ENCODE measurements at regions not wholly inside any gene's neighbourhood (a gene's known extent, or its start where the extent isn't known, plus 50 kb on each side); places are given as distances from the start of the nearest gene placed in this dataset.
"Not testable (repeated sequence)": the region's sequence is repeated elsewhere in the genome, so short reads cannot be mapped to it uniquely, and the experiment has no call there.

GRCh38 chr20:48447456-48447855 is 380.3 kb downstream of the PREX1 start:
- intact Hi-C loops (cut with micrococcal nuclease): no loop called here

GRCh38 chr20:48445827-48446226 is 382.0 kb downstream of the PREX1 start:
- intact Hi-C loops (cut with micrococcal nuclease): no loop called here

- intact Hi-C loops (cut with micrococcal nuclease): no loop called here
These were observed 383.6 kb downstream of the PREX1 start for GRCh38 chr20:48444249-48444648.

- intact Hi-C loops (cut with micrococcal nuclease): no loop called here
These were observed 386.9 kb downstream of the PREX1 start for GRCh38 chr20:48440916-48441315.

GRCh38 chr20:48440261-48440660 is 387.5 kb downstream of the PREX1 start:
- intact Hi-C loops (cut with micrococcal nuclease): not testable (repeated sequence)

- intact Hi-C loops (cut with micrococcal nuclease): no loop called here
These were observed 390.7 kb downstream of the PREX1 start for GRCh38 chr20:48437146-48437545.

GRCh38 chr20:48436609-48437008 is 391.2 kb downstream of the PREX1 start:
- intact Hi-C loops (cut with micrococcal nuclease): not testable (repeated sequence)

- intact Hi-C loops (cut with micrococcal nuclease): no loop called here
These were observed 394.6 kb downstream of the PREX1 start for GRCh38 chr20:48433178-48433577.

GRCh38 chr20:48432494-48432832 is 395.3 kb downstream of the PREX1 start:
- intact Hi-C loops (cut with micrococcal nuclease): no loop called here

GRCh38 chr20:48431653-48432493 is 395.9 kb downstream of the PREX1 start:
- intact Hi-C loops (cut with micrococcal nuclease): no loop called here

GRCh38 chr20:48426630-48427029 is 401.2 kb downstream of the PREX1 start:
- intact Hi-C loops (cut with micrococcal nuclease): no loop called here

- intact Hi-C loops (cut with micrococcal nuclease): no loop called here
These were observed 401.8 kb downstream of the PREX1 start for GRCh38 chr20:48425817-48426612.

GRCh38 chr20:48425321-48425720 is 402.5 kb downstream of the PREX1 start:
- intact Hi-C loops (cut with micrococcal nuclease): no loop called here

- intact Hi-C loops (cut with micrococcal nuclease): no loop called here
These were observed 405.4 kb downstream of the PREX1 start for GRCh38 chr20:48422242-48422960.

- intact Hi-C loops (cut with micrococcal nuclease): no loop called here
These were observed 406.3 kb downstream of the PREX1 start for GRCh38 chr20:48421547-48421946.

- intact Hi-C loops (cut with micrococcal nuclease): no loop called here
These were observed 407.6 kb downstream of the PREX1 start for GRCh38 chr20:48420176-48420575.

- intact Hi-C loops (cut with micrococcal nuclease): no loop called here
These were observed 408.6 kb downstream of the PREX1 start for GRCh38 chr20:48419173-48419572.

- intact Hi-C loops (cut with micrococcal nuclease): no loop called here
These were observed 411.8 kb downstream of the PREX1 start for GRCh38 chr20:48416002-48416401.

- intact Hi-C loops (cut with micrococcal nuclease): no loop called here
These were observed 413.0 kb downstream of the PREX1 start for GRCh38 chr20:48414786-48415185.

- intact Hi-C loops (cut with micrococcal nuclease): no loop called here
These were observed 415.8 kb downstream of the PREX1 start for GRCh38 chr20:48411919-48412522.

- intact Hi-C loops (cut with micrococcal nuclease): no loop called here
These were observed 416.6 kb downstream of the PREX1 start for GRCh38 chr20:48411245-48411644.

Measured in T-helper 1 cell treated with Interleukin-12 subunit alpha and Interleukin-12 subunit beta and Interleukin-4 antibody, amounts not matched to agents 30 ng/mL and 1 ng/mL, for 36 hours (primary cell).